Mucosa of descending colon (tissue), 3 donors: ENCODE measurements at regions not wholly inside any gene's neighbourhood (a gene's known extent, or its start where the extent isn't known, plus 50 kb on each side); places are given as distances from the start of the nearest gene placed in this dataset.
"Not testable (repeated sequence)": the region's sequence is repeated elsewhere in the genome, so short reads cannot be mapped to it uniquely, and the experiment has no call there.

Experiments
- ATAC-seq: fragments of 200-7000 bp; cut with Tn5 transposase; one replicate; pipeline ENCODE4 v1.9.1; 2020; ENCODE audit warnings: mild to moderate bottlenecking, moderate library complexity
- DNase-seq, 3 donors: peaks; one replicate each; pipeline ENCODE4 v3.0.0-alpha.2; 2020
- H3K36me3 ChIP-seq: fragments of 200-600 bp; one replicate; pipeline ENCODE4 v1.8.0; 2021; ENCODE audit warnings: low read depth, mild to moderate bottlenecking
- H3K4me1 ChIP-seq: fragments of 200-600 bp; one replicate; pipeline ENCODE4 v1.8.0; 2021; ENCODE audit warnings: low read depth, mild to moderate bottlenecking
- H3K4me3 ChIP-seq: fragments of 200-600 bp; one replicate; pipeline ENCODE4 v1.8.0; 2021; ENCODE audit warnings: mild to moderate bottlenecking
- H3K9me3 ChIP-seq: fragments of 200-600 bp; one replicate; pipeline ENCODE4 v1.8.0; 2021; ENCODE audit warnings: mild to moderate bottlenecking
- CTCF ChIP-seq: fragments of 200-600 bp; IDR thresholded peaks from one replicate; pipeline ENCODE4 v1.8.0; 2022; ENCODE audit warnings: antibody characterized with exemption, mild to moderate bottlenecking
- intact Hi-C, 2 donors: fragments of 100-400 bp; cut with DNase I in 1 of 2; cut with micrococcal nuclease in 1 of 2; formaldehyde crosslinking; loops; one replicate each; pipeline versions ENCODE4 v1.11.0 to v1.11.1; 2022; cut with DNase I, micrococcal nuclease
- donor health status: DM: no; HTN: no; CAD: no; lungs with moderate emphysema.
- donor health status: DM: no; HTN: no; CAD: no.
- donor health status: DM: no; HTN: yes; CAD: no.

GRCh38 chr6:168860341-168860740 lies 393.3 kb downstream of the THBS2 start:
- Histone ChIP-seq H3K4me3 (no peak overlapping the region), H3K36me3 (no peaks in the 10 kb centered on the region), H3K4me1 (no peaks in the 10 kb centered on the region), H3K9me3 (no peaks in the 10 kb centered on the region)
- intact Hi-C loops, result no loop called here
- ATAC-seq (no peak), DNase-seq (no peak)
- no peak for TF ChIP-seq CTCF

GRCh38 chr6:168858926-168859325 lies 394.7 kb downstream of the THBS2 start:
- DNase-seq (no peak), ATAC-seq (no peak)
- Histone ChIP-seq H3K4me3 (no peak overlapping the region), H3K9me3 (no peaks in the 10 kb centered on the region), H3K36me3 (no peaks in the 10 kb centered on the region), H3K4me1 (no peaks in the 10 kb centered on the region)
- intact Hi-C loops, result no loop called here
- no peak for TF ChIP-seq CTCF

- H3K4me3 ChIP-seq, result no peak overlapping the region
- H3K36me3 ChIP-seq, result no peaks in the 10 kb centered on the region
- no peaks in the 10 kb centered on the region for H3K9me3 ChIP-seq
- intact Hi-C loops, result no loop called here
- no peaks in the 10 kb centered on the region for H3K4me1 ChIP-seq
- DNase-seq (no peak), ATAC-seq (no peak)
- TF ChIP-seq CTCF, result no peak
These were observed 396.7 kb downstream of the THBS2 start for GRCh38 chr6:168856914-168857313.

- intact Hi-C loops, result no loop called here
- no peaks in the 10 kb centered on the region for H3K9me3 ChIP-seq
- H3K4me3 ChIP-seq, result no peak overlapping the region
- no peaks in the 10 kb centered on the region for H3K36me3 ChIP-seq
- peaks cover 3% of the 10 kb centered on the region for H3K4me1 ChIP-seq
- no peak for ATAC-seq
- no peak for TF ChIP-seq CTCF
- DNase-seq, result no peak
These were observed 401.2 kb downstream of the THBS2 start for GRCh38 chr6:168852376-168852884.

- H3K4me1 ChIP-seq, result peaks cover 3% of the 10 kb centered on the region
- no peaks in the 10 kb centered on the region for H3K9me3 ChIP-seq
- no peaks in the 10 kb centered on the region for H3K36me3 ChIP-seq
- H3K4me3 ChIP-seq, result no peak overlapping the region
- ATAC-seq (no peak), DNase-seq (peak in 1 of 3 donors; percentile 27)
- intact Hi-C loops, result no loop called here
- TF ChIP-seq CTCF, result no peak
These were observed 401.9 kb downstream of the THBS2 start for GRCh38 chr6:168851460-168852375.

GRCh38 chr6:168850027-168850736 lies 403.5 kb downstream of the THBS2 start:
- DNase-seq, H3K4me3 ChIP-seq, intact Hi-C loops, H3K4me1 ChIP-seq, H3K9me3 ChIP-seq, ATAC-seq, H3K36me3 ChIP-seq: not testable (repeated sequence)
